OCI-LY3 (cell line): ENCODE measurements at regions not wholly inside any gene's neighbourhood (a gene's known extent, or its start where the extent isn't known, plus 50 kb on each side); places are given as distances from the start of the nearest gene placed in this dataset.

Experiments used
- EZH2phosphoT487 ChIP-seq: fragments of 200-600 bp; shearing (Covaris generic); IDR thresholded peaks from 2 replicates; pipeline ENCODE4 v1.6.1; 2018; ENCODE audit warnings: antibody characterized with exemption, mixed run types, low read depth
- TF ChIP-seq, protein P1 (sequence below): fragments of 200-600, 300-600 bp; sonication (generic); IDR thresholded peaks from 2 replicates; pipeline ENCODE4 v1.5.1; 2014; ENCODE audit warnings: antibody characterized with exemption, low read length, low read depth

DNA sequence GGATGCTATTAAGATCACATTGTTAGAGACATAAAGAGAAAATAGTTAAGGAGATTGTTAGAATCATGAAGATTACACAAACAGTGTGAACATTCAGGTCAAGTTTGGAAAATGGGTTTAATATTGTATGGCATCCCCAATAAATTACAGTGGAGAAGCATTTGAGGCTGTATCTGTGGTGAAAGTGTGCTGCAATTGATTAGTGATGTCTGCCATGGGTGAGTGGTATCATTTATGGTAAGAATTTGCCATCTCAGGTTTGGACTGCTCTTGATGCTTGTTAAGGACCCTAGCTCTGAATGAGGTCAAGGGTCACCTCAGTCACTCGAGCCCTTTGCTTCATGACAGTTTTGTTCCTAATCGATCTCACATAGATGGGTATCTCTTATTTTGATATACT, 265.7 kb upstream of the SRRM4 start:
- no peak for TF ChIP-seq EZH2phosphoT487
- TF ChIP-seq, protein P1, sequence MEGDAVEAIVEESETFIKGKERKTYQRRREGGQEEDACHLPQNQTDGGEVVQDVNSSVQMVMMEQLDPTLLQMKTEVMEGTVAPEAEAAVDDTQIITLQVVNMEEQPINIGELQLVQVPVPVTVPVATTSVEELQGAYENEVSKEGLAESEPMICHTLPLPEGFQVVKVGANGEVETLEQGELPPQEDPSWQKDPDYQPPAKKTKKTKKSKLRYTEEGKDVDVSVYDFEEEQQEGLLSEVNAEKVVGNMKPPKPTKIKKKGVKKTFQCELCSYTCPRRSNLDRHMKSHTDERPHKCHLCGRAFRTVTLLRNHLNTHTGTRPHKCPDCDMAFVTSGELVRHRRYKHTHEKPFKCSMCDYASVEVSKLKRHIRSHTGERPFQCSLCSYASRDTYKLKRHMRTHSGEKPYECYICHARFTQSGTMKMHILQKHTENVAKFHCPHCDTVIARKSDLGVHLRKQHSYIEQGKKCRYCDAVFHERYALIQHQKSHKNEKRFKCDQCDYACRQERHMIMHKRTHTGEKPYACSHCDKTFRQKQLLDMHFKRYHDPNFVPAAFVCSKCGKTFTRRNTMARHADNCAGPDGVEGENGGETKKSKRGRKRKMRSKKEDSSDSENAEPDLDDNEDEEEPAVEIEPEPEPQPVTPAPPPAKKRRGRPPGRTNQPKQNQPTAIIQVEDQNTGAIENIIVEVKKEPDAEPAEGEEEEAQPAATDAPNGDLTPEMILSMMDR, result no peak
